GM12874 (cell line): ENCODE measurements at regions not wholly inside any gene's neighbourhood (a gene's known extent, or its start where the extent isn't known, plus 50 kb on each side); places are given as distances from the start of the nearest gene placed in this dataset.

Experiments used
- TF ChIP-seq, protein P1 (sequence below): IDR thresholded peaks from 2 replicates; pipeline ENCODE4 v1.5.1; 2011; ENCODE audit warnings: low read depth, mild to moderate bottlenecking, control low read depth, low read length, moderate library complexity; ENCODE audit not compliant: insufficient read depth

DNA sequence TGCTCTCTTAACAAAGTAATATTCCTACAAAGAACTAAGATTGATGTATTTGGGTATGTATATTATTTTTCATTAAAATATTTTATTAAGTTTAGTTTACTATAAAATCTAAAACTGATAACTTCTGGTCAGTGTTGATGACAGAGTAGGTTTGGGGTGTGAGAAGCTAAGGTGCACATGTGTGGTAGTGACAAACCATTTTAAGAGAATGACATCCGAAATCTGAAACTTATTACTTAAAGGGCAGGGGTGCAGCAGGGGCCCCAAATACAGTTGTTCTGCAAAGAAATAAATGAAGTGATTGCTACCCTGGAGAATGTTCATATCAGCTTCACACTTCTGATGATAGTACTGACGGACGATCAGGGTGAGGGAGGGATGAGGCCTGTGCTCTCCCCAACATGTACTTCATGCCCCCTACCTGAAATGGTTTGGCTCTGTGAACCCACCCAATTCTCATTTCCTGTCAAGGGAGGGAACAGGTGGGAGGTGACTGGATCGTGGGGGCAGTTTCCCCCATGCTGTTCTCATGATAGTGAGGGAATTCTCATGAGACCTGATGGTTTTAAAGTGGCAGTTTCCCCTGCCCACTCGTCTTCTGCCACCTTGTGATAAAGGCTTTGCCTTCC, 125.3 kb upstream of the RFX3 start:
- TF ChIP-seq, protein P1, sequence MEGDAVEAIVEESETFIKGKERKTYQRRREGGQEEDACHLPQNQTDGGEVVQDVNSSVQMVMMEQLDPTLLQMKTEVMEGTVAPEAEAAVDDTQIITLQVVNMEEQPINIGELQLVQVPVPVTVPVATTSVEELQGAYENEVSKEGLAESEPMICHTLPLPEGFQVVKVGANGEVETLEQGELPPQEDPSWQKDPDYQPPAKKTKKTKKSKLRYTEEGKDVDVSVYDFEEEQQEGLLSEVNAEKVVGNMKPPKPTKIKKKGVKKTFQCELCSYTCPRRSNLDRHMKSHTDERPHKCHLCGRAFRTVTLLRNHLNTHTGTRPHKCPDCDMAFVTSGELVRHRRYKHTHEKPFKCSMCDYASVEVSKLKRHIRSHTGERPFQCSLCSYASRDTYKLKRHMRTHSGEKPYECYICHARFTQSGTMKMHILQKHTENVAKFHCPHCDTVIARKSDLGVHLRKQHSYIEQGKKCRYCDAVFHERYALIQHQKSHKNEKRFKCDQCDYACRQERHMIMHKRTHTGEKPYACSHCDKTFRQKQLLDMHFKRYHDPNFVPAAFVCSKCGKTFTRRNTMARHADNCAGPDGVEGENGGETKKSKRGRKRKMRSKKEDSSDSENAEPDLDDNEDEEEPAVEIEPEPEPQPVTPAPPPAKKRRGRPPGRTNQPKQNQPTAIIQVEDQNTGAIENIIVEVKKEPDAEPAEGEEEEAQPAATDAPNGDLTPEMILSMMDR = no peak

DNA sequence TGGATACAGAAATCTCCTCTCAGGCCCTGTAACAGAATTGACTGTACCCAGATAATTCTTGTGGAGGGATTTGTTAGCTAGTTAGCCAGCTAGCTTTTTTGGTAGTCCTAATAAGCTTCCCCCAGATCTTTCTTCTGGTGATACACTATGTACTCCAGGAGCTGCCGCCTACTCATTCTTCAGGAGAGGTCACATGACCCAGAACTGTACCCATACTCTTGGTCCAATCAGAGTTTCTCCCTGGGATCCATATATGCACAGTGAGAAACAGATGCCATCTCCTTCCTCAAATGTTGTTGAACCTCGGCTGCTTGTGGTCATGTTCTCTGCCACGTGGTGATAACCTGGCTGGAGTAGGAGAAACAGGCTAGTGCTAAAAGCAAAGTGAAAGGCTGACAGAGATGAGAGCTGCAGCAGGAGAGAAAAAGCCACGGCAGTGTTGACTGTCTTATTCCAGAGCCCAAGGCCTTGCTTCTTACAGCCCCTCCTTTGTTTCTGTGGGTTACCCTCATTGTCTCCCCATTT, 123.0 kb upstream of the RFX3 start:
- TF ChIP-seq, protein P1 = no peak

DNA sequence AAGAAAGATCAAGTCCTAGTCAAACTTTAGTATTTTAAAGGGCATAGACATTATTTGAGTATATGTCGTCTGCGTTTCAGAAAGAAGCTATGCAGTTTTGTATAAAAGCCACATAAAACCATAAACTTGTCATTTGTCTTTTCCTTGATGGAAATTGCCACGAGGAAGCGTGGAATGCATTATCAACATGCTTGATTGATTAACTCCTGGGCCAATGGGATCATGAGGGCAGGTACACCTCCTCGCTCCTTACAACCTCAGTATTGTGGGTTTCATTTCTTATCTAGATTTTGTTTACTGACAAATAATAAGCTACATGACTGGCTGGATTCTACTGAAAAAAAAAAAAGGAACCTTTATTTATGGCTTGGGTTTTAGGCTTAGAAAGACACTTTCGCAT, 122.5 kb upstream of the RFX3 start:
- TF ChIP-seq, protein P1 = no peak

DNA sequence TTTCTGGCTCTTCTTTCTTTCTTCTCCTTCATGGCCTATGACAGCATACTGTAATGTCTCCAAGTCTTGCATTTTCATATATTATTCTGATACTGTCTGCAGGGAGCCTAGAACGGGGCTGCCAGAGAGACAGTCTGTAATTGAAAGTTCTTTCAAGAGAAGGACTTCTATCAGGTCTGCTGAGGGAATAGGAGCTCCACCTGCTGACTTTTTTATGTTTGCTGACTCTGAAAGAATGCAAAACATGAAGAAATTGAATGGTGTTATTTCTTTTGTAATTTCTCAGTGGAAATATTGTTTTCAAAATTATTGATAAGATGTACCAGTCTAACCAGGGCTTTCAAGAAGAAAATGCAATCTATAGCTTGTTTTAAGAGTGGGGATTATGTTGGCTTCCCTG, 121.9 kb upstream of the RFX3 start:
- TF ChIP-seq, protein P1 = no peak

DNA sequence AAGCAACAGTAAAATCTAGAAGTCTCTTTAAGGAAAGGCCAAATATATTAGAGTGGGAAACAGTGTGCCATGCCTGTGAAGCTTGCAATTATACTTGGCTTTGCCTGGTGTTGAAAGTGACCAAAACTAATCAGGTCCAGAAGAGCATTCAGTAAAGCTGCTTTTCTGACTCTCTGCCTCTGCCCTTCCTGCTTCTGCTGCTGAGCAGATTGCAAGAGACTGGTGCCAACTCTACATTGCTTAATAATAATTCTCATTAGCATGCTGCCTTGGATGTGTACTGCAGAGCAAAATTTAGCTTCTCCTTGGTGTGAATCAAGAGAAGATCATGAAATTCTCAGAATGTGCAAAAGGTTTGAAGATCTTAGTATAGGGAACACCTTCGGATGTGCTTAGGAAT, 120.4 kb upstream of the RFX3 start:
- TF ChIP-seq, protein P1 = no peak

DNA sequence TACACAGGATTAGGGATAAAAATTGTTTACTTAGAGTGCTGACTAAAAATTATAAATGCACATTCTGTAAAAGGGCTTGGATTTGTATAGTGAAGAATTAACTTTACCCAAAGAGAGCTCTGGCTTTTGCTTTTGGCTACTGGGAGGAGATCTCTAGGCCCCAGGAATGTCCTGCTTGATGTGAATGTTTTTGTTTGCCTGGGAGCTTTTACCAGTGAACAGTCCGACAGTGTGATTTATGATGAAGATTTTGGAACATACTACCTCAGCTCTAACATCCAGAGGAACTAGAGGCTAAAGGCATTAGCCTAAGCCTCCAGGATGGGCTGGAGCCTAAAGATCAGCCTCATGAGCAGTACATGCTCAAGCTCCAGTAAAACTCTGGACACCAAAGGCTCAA, 103.7 kb upstream of the RFX3 start:
- TF ChIP-seq, protein P1 = no peak

DNA sequence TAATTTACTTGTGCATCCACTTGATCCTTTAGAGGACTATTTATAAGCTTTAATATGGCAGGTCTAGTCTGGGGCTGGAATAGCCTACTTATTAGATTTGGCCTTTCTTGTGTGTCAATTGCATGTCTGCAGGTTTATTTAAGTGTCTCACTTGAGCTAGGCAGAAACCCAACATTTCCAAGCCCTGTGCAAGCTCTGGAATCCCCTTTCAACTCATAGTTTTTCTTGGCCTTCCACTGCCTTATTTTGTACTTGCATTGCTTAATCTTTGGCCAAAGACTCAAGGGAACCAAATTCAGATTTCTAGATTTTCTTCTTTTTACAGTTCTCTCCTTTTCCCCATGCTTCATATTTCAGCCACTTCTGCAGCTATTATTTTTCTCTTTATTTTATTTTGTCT, 102.4 kb upstream of the RFX3 start:
- TF ChIP-seq, protein P1 = no peak

DNA sequence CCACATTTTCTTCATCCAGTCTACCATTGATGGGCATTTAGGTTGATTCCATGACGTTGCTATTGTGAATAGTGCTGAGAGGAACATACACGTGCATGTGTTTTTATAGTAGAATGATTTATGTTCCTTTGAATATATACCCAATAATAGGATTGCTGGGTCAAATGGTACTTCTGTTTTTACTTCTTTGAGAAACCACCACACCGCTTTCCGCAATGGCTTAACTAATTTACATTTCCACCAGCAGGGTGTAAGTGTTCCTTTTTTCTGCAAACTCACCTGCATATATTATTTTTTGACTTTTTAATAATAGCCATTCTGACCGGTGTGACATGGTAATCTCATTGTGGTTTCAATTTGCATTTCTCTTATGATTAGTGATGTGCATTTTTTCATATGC, 82.2 kb upstream of the RFX3 start:
- TF ChIP-seq, protein P1 = no peak
